GM12892 (cell line): ENCODE measurements at regions not wholly inside any gene's neighbourhood (a gene's known extent, or its start where the extent isn't known, plus 50 kb on each side); places are given as distances from the start of the nearest gene placed in this dataset.

ENCODE experiments used
- DNase-seq: peaks from one replicate; pipeline ENCODE4 v3.0.0; 2011; ENCODE audit not compliant: insufficient read length
- FAIRE-seq: peaks from 2 replicates; lab custom pipeline; 2011; peaks lifted over from hg19 to GRCh38; lab: Jason Lieb, UNC
- POLR2A ChIP-seq: IDR thresholded peaks from 2 replicates; pipeline ENCODE4 v1.6.1; 2011; ENCODE audit warnings: low read depth, low read length, control low read depth
- POLR2AphosphoS5 ChIP-seq: IDR thresholded peaks from 2 replicates; pipeline ENCODE4 v1.6.1; 2011; ENCODE audit warnings: low read depth, low read length, control low read depth
- TAF1 ChIP-seq: IDR thresholded peaks from 2 replicates; pipeline ENCODE4 v1.6.1; 2011; ENCODE audit warnings: low read depth, mild to moderate bottlenecking, control low read depth, low read length, borderline replicate concordance

- TF ChIP-seq TAF1 (no peak), POLR2A (no peak), POLR2AphosphoS5 (no peak)
- DNase-seq (no peak), FAIRE-seq (no peak)
Observed at GRCh38 chr12:41979574-41979973, 165.1 kb downstream of the GXYLT1 start.

GRCh38 chr12:41972598-41972997 lies 172.1 kb downstream of the GXYLT1 start:
- no peak for FAIRE-seq
- no peak for TF ChIP-seq POLR2A
- no peak for TF ChIP-seq POLR2AphosphoS5
- TF ChIP-seq TAF1 = no peak

DNA sequence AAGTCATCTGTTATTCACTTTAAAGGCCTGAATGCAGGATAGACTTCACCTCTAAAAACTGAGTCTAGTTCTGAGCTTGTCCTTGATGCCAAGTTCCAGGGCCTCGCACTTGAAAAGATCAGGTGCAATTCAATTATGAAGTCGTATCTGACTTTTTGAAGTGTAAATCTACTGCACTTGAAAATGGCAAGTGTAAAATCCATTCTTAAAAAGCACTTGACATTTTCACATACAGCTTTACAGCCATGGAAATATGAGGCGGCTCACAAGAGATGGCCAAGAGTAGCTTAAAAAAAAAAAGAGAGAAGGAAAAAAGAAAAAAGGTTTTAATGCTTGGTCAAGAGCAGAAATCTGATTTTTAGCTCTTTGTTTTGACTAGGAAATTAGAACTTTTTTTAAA lies 172.5 kb downstream of the GXYLT1 start:
- DNase-seq = no peak
- TF ChIP-seq POLR2A (no peak), TAF1 (no peak), POLR2AphosphoS5 (no peak)
- no peak for FAIRE-seq

More at GRCh38 chr12:41972598-41972997, 172.1 kb downstream of the GXYLT1 start:
- no peak for DNase-seq

DNA sequence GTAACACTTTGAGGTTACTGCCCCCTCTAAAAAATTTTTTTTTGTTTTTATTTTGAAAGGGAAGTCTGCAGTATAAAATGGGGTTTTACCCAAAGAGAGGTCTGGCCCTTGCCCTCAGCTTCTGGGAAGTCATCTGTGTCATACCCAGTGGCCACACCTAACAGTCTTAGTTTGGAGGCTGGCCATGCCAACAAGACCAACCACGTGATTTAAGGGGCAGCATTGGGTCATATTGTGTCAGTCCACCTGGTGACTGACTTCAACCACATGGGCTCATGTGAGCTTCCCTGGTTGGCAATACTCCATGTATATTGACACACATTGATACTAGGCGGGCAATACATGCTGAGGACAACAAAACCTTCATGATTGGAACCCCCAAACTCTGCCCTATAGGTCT lies 173.9 kb downstream of the GXYLT1 start:
- TF ChIP-seq POLR2A = no peak
- no peak for TF ChIP-seq TAF1
- no peak for TF ChIP-seq POLR2AphosphoS5
- no peak for DNase-seq
- no peak for FAIRE-seq

GRCh38 chr12:41968599-41968998 lies 176.1 kb downstream of the GXYLT1 start:
- TF ChIP-seq POLR2AphosphoS5 (no peak), POLR2A (no peak), TAF1 (no peak)
- FAIRE-seq (no peak), DNase-seq (no peak)

GRCh38 chr12:41967668-41968500 lies 176.8 kb downstream of the GXYLT1 start:
- DNase-seq (no peak), FAIRE-seq (no peak)
- no peak for TF ChIP-seq TAF1
- TF ChIP-seq POLR2AphosphoS5 = no peak
- no peak for TF ChIP-seq POLR2A

GRCh38 chr12:41966916-41967315 lies 177.8 kb downstream of the GXYLT1 start:
- DNase-seq = no peak
- no peak for TF ChIP-seq POLR2A
- TF ChIP-seq TAF1 = no peak
- no peak for TF ChIP-seq POLR2AphosphoS5
- no peak for FAIRE-seq

DNA sequence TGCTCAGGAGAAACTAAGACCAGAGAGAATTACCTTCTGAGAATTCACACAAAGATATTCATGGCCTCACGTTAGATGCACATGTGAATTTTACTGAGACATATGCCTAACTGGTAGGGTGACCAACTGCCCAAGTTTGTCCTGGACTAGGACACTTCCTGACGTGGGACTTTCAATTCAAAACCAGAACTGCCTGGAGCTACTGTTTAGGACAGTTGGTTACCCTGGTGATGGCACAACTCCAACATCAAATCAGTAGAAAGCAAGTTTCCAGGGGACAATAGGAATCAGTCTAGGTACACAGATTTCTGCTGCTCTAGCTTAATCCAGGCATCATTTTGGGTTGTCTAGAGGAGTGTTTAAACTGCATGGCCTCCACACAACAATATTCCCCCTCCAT lies 178.7 kb downstream of the GXYLT1 start:
- FAIRE-seq (no peak), DNase-seq (no peak)
- TF ChIP-seq POLR2A (no peak), TAF1 (no peak), POLR2AphosphoS5 (no peak)

DNA sequence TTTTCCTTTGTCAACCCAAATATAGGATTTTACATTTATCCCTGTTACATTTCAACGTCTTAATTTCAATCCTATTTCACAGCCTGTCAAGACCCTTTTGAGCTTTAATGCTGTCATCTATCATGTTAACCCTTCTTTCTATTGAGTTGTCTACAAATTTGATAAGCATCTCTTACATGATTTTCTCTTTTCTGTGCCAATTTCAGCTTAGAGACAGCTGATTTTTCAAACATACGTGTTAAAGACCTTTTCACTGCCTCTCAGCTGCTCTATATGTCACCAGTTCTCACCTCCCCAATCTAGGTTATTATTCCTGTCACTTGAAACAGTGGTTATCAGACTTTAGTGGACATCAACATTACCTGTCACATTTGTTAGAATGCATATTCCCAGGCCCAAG lies 181.3 kb downstream of the GXYLT1 start:
- no peak for TF ChIP-seq POLR2AphosphoS5
- no peak for TF ChIP-seq POLR2A
- TF ChIP-seq TAF1 = no peak
- DNase-seq = no peak
- FAIRE-seq = no peak

DNA sequence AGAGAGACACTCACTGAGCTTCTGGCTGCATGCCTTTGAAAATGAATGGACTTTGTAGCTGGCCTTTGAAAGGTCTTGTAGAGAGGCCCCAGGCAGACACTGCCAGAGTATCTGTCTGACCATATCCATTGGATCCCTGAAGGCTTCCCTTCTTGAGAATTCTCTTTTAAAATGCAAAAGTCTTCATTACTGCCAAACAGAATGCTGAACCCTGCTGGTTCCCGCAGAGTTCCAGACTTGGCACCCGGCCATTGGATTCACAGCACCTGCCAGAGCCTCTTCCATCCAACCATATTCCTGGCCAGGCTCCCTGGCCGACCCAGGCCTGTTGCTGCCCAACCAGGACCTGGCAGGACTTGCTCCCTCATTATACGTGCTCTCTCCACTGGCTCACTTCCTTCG lies 182.5 kb downstream of the GXYLT1 start:
- FAIRE-seq (no peak), DNase-seq (no peak)
- TF ChIP-seq POLR2AphosphoS5 (no peak), POLR2A (no peak), TAF1 (no peak)

- DNase-seq (no peak), FAIRE-seq (no peak)
- TF ChIP-seq POLR2AphosphoS5 (no peak), POLR2A (no peak), TAF1 (no peak)
Observed at GRCh38 chr12:41959271-41959670, 185.4 kb downstream of the GXYLT1 start.

DNA sequence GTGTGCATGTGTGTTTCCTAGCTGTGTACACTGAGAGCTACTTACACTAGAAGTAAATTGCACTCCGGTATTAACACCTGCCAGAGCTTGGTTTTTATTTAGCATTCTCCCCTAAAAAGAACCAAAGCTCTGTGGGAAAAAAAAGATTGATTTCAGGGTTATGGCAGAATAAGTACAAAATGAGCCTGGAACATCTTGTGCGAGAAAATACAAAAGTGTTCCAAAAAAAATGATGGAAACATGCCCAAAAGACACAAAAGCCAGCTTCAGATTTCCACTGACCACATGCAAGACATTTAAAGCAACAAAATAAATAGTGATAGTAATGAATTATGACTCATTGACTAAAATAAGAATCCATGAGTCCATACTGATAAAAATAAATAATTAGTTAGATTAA lies 188.3 kb downstream of the GXYLT1 start:
- FAIRE-seq (no peak), DNase-seq (no peak)
- TF ChIP-seq POLR2A (no peak), POLR2AphosphoS5 (no peak), TAF1 (no peak)
